H1 (cell line): ENCODE measurements at regions not wholly inside any gene's neighbourhood (a gene's known extent, or its start where the extent isn't known, plus 50 kb on each side); places are given as distances from the start of the nearest gene placed in this dataset.

Experiments used
- CTCF ChIA-PET: fragments of 300-600 bp; sonication (Branson Sonifier 250); formaldehyde crosslinking; loops from one replicate; lab custom pipeline; 2021; ENCODE audit not compliant: partially characterized antibody; lab: Charles Lee
- POLR2A ChIA-PET: fragments of 300-600 bp; sonication (Branson Sonifier 250); formaldehyde crosslinking; loops from one replicate; lab custom pipeline; 2021; ENCODE audit warnings: inconsistent platforms; ENCODE audit not compliant: partially characterized antibody; lab: Charles Lee
- DNase-seq, 2 experiments: peaks; one replicate each; pipeline versions ENCODE4 v3.0.0 to v3.0.0-alpha.2; 2010 to 2022; ENCODE audit warnings: low spot score in 2 of 2, low read depth in 1 of 2, mixed read lengths in 1 of 2
- FAIRE-seq: peaks from 2 replicates; lab custom pipeline; 2011; peaks lifted over from hg19 to GRCh38; lab: Jason Lieb, UNC
- H2AFZ ChIP-seq: 2 replicates; pipeline ENCODE4 v1.8.1; 2012; ENCODE audit warnings: low read length, inconsistent platforms
- H2AK5ac ChIP-seq: 2 replicates; pipeline ENCODE4 v1.6.1; 2013; ENCODE audit warnings: low read depth, low read length
- H2BK120ac ChIP-seq: replicated peaks from 2 replicates; pipeline ENCODE3; 2013; ENCODE audit warnings: low read depth, low read length, inconsistent platforms
- H2BK12ac ChIP-seq: 2 replicates; pipeline ENCODE4 v1.6.1; 2013; ENCODE audit warnings: low read depth, low read length
- H2BK15ac ChIP-seq: 2 replicates; pipeline ENCODE4 v1.6.1; 2013; ENCODE audit warnings: low read length
- H2BK20ac ChIP-seq: 2 replicates; pipeline ENCODE4 v1.6.1; 2013; ENCODE audit warnings: low read length
- H2BK5ac ChIP-seq: 2 replicates; pipeline ENCODE4 v1.6.1; 2013; ENCODE audit warnings: low read depth, low read length
- H3K14ac ChIP-seq: 2 replicates; pipeline ENCODE4 v1.6.1; 2013; ENCODE audit warnings: inconsistent platforms; ENCODE audit not compliant: insufficient read length
- H3K18ac ChIP-seq: 2 replicates; pipeline ENCODE4 v1.6.1; 2013; ENCODE audit warnings: low read length; ENCODE audit errors: extremely low read depth
- H3K23ac ChIP-seq: 2 replicates; pipeline ENCODE4 v1.6.1; 2013; ENCODE audit warnings: inconsistent platforms; ENCODE audit not compliant: insufficient read length
- H3K23me2 ChIP-seq: 2 replicates; pipeline ENCODE4 v1.6.1; 2013; ENCODE audit warnings: low read depth, low read length
- H3K27ac ChIP-seq: 2 replicates; pipeline ENCODE4 v1.6.1; 2011; ENCODE audit warnings: low read depth, low read length, inconsistent platforms
- H3K27me3 ChIP-seq, 4 experiments: replicated peaks in 1 of 4; 1 replicate in 1 of 4; 2 replicates in 3 of 4; pipeline versions ENCODE4 v1.6.1 to v1.8.1; 2011 to 2013; ENCODE audit warnings: low read length in 3 of 4, mild to moderate bottlenecking in 3 of 4, inconsistent platforms in 2 of 4, mixed read lengths in 2 of 4, moderate library complexity in 1 of 4; ENCODE audit not compliant: control insufficient read depth in 3 of 4, insufficient read depth in 3 of 4; ENCODE audit errors: extremely low read depth in 1 of 4
- H3K36me3 ChIP-seq, 4 experiments: 2 replicates each; pipeline versions ENCODE4 v1.6.1 to v1.8.1; 2011 to 2013; ENCODE audit warnings: mild to moderate bottlenecking in 4 of 4, low read length in 3 of 4, moderate library complexity in 2 of 4, control low read depth in 1 of 4, inconsistent platforms in 1 of 4; ENCODE audit not compliant: insufficient read depth in 4 of 4, control insufficient read depth in 2 of 4
- H3K4ac ChIP-seq: replicated peaks from 2 replicates; pipeline ENCODE3; 2013; ENCODE audit warnings: low read length, low read depth, mixed read lengths, inconsistent platforms; ENCODE audit not compliant: insufficient read length
- H3K4me1 ChIP-seq, 4 experiments: replicated peaks in 1 of 4; 1 replicate in 1 of 4; 2 replicates in 3 of 4; pipeline versions ENCODE4 v1.6.1 to v1.8.1; 2011 to 2013; ENCODE audit warnings: low read length in 3 of 4, inconsistent platforms in 2 of 4, mixed read lengths in 1 of 4; ENCODE audit not compliant: insufficient read depth in 4 of 4, control insufficient read depth in 3 of 4
- H3K4me2 ChIP-seq, 2 experiments: 2 replicates each; pipeline versions ENCODE4 v1.6.1 to v1.8.1; 2011 to 2013; ENCODE audit warnings: low read depth in 2 of 2, low read length in 2 of 2, control low read depth in 1 of 2, inconsistent platforms in 1 of 2, mild to moderate bottlenecking in 1 of 2; ENCODE audit not compliant: insufficient read depth in 1 of 2
- H3K4me3 ChIP-seq, 4 experiments: fragments of 200-600, 300-600 bp in 1 of 4; sonication (generic), shearing (Covaris generic), sonication (Bioruptor Twin) in 1 of 4; 2 replicates each; pipeline versions ENCODE4 v1.5.1 to v1.8.1; 2011 to 2016; ENCODE audit warnings: low read length in 4 of 4, low read depth in 3 of 4, control low read depth in 2 of 4, inconsistent platforms in 2 of 4, mild to moderate bottlenecking in 2 of 4, mixed read lengths in 1 of 4, moderate library complexity in 1 of 4; ENCODE audit not compliant: insufficient read depth in 2 of 4; ENCODE audit errors: extremely low read depth in 1 of 4
- H3K56ac ChIP-seq: replicated peaks from 2 replicates; pipeline ENCODE3; 2013; ENCODE audit warnings: low read depth, mild to moderate bottlenecking, mixed read lengths, low read length, inconsistent platforms; ENCODE audit not compliant: insufficient read length
- H3K79me1 ChIP-seq: 2 replicates; pipeline ENCODE4 v1.6.1; 2013; ENCODE audit warnings: low read depth, low read length, control low read depth
- H3K79me2 ChIP-seq, 2 experiments: 2 replicates each; pipeline versions ENCODE4 v1.6.1 to v1.8.1; 2012 to 2013; ENCODE audit warnings: low read length in 2 of 2, mild to moderate bottlenecking in 2 of 2, inconsistent platforms in 1 of 2; ENCODE audit not compliant: insufficient read depth in 2 of 2, control insufficient read depth in 1 of 2
- H3K9ac ChIP-seq, 4 experiments: replicated peaks in 1 of 4; 1 replicate in 1 of 4; 2 replicates in 3 of 4; pipeline versions ENCODE4 v1.6.1 to v1.8.1; 2011 to 2013; ENCODE audit warnings: low read depth in 3 of 4, low read length in 3 of 4, control low read depth in 2 of 4, mild to moderate bottlenecking in 2 of 4, moderate library complexity in 2 of 4, inconsistent platforms in 1 of 4; ENCODE audit errors: extremely low read depth in 1 of 4
- H3K9me3 ChIP-seq, 2 experiments: 2 replicates each; pipeline versions ENCODE4 v1.6.1 to v1.8.1; 2012 to 2013; ENCODE audit warnings: mild to moderate bottlenecking in 2 of 2, moderate library complexity in 2 of 2, control low read depth in 1 of 2, inconsistent platforms in 1 of 2, low read depth in 1 of 2, low read length in 1 of 2, mixed read lengths in 1 of 2; ENCODE audit not compliant: insufficient read depth in 2 of 2
- H4K20me1 ChIP-seq, 2 experiments: replicated peaks in 1 of 2; 2 replicates each; pipeline versions ENCODE3 to v1.8.1; 2011 to 2013; ENCODE audit warnings: inconsistent platforms in 2 of 2, low read length in 2 of 2, mild to moderate bottlenecking in 1 of 2; ENCODE audit not compliant: insufficient read depth in 2 of 2, control insufficient read depth in 1 of 2
- H4K5ac ChIP-seq: 2 replicates; pipeline ENCODE4 v1.6.1; 2013; ENCODE audit warnings: low read length, low read depth, mixed read lengths, inconsistent platforms; ENCODE audit not compliant: insufficient read length
- H4K8ac ChIP-seq: 2 replicates; pipeline ENCODE4 v1.8.0; 2013; ENCODE audit warnings: mild to moderate bottlenecking, moderate library complexity, low read length, inconsistent platforms; ENCODE audit not compliant: insufficient read depth; ENCODE audit errors: extremely low read depth
- H4K91ac ChIP-seq: replicated peaks from 2 replicates; pipeline ENCODE3; 2013; ENCODE audit warnings: low read length, mixed read lengths, inconsistent platforms; ENCODE audit not compliant: insufficient read length
- BRCA1 ChIP-seq: IDR thresholded peaks from 2 replicates; pipeline ENCODE4 v1.6.1; 2012; ENCODE audit warnings: low read depth, low read length, improper control_type of control experiment
- EGR1 ChIP-seq: IDR thresholded peaks from 2 replicates; pipeline ENCODE4 v1.6.1; 2011; ENCODE audit warnings: low read depth, low read length, borderline replicate concordance
- EP300 ChIP-seq, 2 experiments: IDR thresholded peaks; 1 replicate in 1 of 2; 2 replicates in 1 of 2; pipeline ENCODE4 v1.6.1; 2011 to 2012; ENCODE audit warnings: low read depth in 2 of 2, low read length in 2 of 2, mild to moderate bottlenecking in 2 of 2, borderline replicate concordance in 1 of 2, inconsistent platforms in 1 of 2, moderate library complexity in 1 of 2
- FOSL1 ChIP-seq: IDR thresholded peaks from 2 replicates; pipeline ENCODE4 v1.6.1; 2011; ENCODE audit warnings: mild to moderate bottlenecking, low read depth, low read length, moderate library complexity; ENCODE audit not compliant: insufficient read depth
- KDM4A ChIP-seq: IDR thresholded peaks from one replicate; pipeline ENCODE4 v1.7.1; 2012; ENCODE audit warnings: low read depth, mild to moderate bottlenecking, moderate library complexity, low read length, inconsistent platforms; ENCODE audit not compliant: severe bottlenecking
- MAFK ChIP-seq: IDR thresholded peaks from 2 replicates; pipeline ENCODE4 v1.6.1; 2012; ENCODE audit warnings: low read depth, mild to moderate bottlenecking, improper control_type of control experiment, low read length
- POLR2A ChIP-seq, 2 experiments: IDR thresholded peaks; 1 replicate in 1 of 2; 2 replicates in 1 of 2; pipeline ENCODE4 v1.6.1; 2011; ENCODE audit warnings: low read depth in 2 of 2, low read length in 2 of 2, mild to moderate bottlenecking in 2 of 2; ENCODE audit errors: control extremely low read depth in 1 of 2
- RNF2 ChIP-seq: fragments of 200-900, 300-1000 bp; sonication (generic); IDR thresholded peaks from 2 replicates; pipeline ENCODE4 v1.7.1; 2016; ENCODE audit warnings: borderline replicate concordance, low read depth, mild to moderate bottlenecking, antibody characterized with exemption, low read length; ENCODE audit not compliant: poor library complexity, severe bottlenecking; ENCODE audit errors: missing control alignments
- RXRA ChIP-seq: IDR thresholded peaks from 2 replicates; pipeline ENCODE4 v1.6.1; 2011; ENCODE audit warnings: low read depth, mild to moderate bottlenecking, low read length, moderate library complexity; ENCODE audit not compliant: insufficient read depth
- SAP30 ChIP-seq: fragments of 300-600 bp; sonication (generic); IDR thresholded peaks from 2 replicates; pipeline ENCODE4 v1.7.1; 2012; ENCODE audit warnings: low read length, moderate library complexity, mild to moderate bottlenecking, inconsistent platforms; ENCODE audit not compliant: insufficient read depth, insufficient replicate concordance
- SIN3A ChIP-seq, 2 experiments: IDR thresholded peaks in 1 of 2; conservative IDR thresholded peaks in 1 of 2; 2 replicates each; pipeline ENCODE4 v1.6.1; 2011 to 2012; ENCODE audit warnings: low read length in 2 of 2, improper control_type of control experiment in 1 of 2, low read depth in 1 of 2, mild to moderate bottlenecking in 1 of 2
- SIX5 ChIP-seq: IDR thresholded peaks from 2 replicates; pipeline ENCODE4 v1.6.1; 2011; ENCODE audit warnings: mild to moderate bottlenecking, low read depth, low read length
- SP4 ChIP-seq: IDR thresholded peaks from 2 replicates; pipeline ENCODE4 v1.6.1; 2012; ENCODE audit warnings: low read length, inconsistent platforms
- SUZ12 ChIP-seq: fragments of 200-600 bp; sonication (generic); IDR thresholded peaks from 2 replicates; pipeline ENCODE4 v1.6.1; 2012; ENCODE audit warnings: mild to moderate bottlenecking, inconsistent platforms, low read length, moderate library complexity, mixed read lengths
- TCF12 ChIP-seq: IDR thresholded peaks from 2 replicates; pipeline ENCODE4 v1.6.1; 2011; ENCODE audit warnings: low read depth, mild to moderate bottlenecking, low read length
- ZNF274 ChIP-seq: IDR thresholded peaks from 2 replicates; pipeline ENCODE4 v1.7.0; 2012; ENCODE audit warnings: low read length, borderline replicate concordance; ENCODE audit errors: extremely low read depth

DNA sequence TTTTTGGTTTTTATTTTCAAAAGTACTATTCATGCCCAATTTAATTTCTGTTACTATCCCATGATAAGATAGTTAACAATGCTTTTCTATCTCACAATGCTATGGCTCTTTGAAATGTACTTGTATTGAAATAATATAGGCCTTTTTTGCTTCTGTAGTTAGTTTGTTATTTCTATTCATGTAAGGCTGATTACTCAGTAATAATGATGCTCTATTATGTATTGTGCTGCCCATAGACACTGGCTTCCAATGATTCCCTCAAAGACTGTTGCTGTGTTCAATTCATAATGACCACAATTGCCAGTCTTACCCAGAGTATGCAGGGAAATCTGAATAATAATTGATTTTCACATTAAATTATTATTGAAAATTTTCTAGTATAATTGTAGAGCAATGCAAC lies 155.5 kb upstream of the POT1 start:
- no peaks in the 10 kb centered on the region for H3K79me2 ChIP-seq
- no peak overlapping the region for H3K56ac ChIP-seq
- H4K8ac ChIP-seq = no peak overlapping the region
- no peaks in the 10 kb centered on the region for H4K20me1 ChIP-seq
- no peak overlapping the region for H3K4me3 ChIP-seq
- CTCF ChIA-PET = no interaction called here
- no peaks in the 10 kb centered on the region for H3K4me1 ChIP-seq
- no peaks in the 10 kb centered on the region for H3K79me1 ChIP-seq
- FAIRE-seq (no peak), DNase-seq (no peak)
- H2BK5ac ChIP-seq = no peak overlapping the region
- H2BK20ac ChIP-seq = no peak overlapping the region
- no peak overlapping the region for H3K4ac ChIP-seq
- no peaks in the 10 kb centered on the region for H3K9me3 ChIP-seq
- H3K14ac ChIP-seq = no peak overlapping the region
- no peak overlapping the region for H3K9ac ChIP-seq
- no peak overlapping the region for H3K27ac ChIP-seq
- no peaks in the 10 kb centered on the region for H3K27me3 ChIP-seq
- H2BK12ac ChIP-seq = no peak overlapping the region
- no peak overlapping the region for H4K5ac ChIP-seq
- H2BK15ac ChIP-seq = no peak overlapping the region
- no peak overlapping the region for H2AFZ ChIP-seq
- H3K4me2 ChIP-seq = no peak overlapping the region
- no peak overlapping the region for H3K23ac ChIP-seq
- no peaks in the 10 kb centered on the region for H3K36me3 ChIP-seq
- no peak overlapping the region for H2AK5ac ChIP-seq
- no peaks in the 10 kb centered on the region for H3K23me2 ChIP-seq
- no peak overlapping the region for H2BK120ac ChIP-seq
- POLR2A ChIA-PET = no interaction called here
- no peak overlapping the region for H4K91ac ChIP-seq
- H3K18ac ChIP-seq = no peak overlapping the region
- no peak for TF ChIP-seq BRCA1
- TF ChIP-seq TCF12 = no peak
- no peak for TF ChIP-seq ZNF274
- TF ChIP-seq RXRA = no peak
- TF ChIP-seq SIX5 = no peak
- TF ChIP-seq SAP30 = no peak
- TF ChIP-seq EP300 (IDR thresholded peaks at IDR 0.05; ENCODE audit: borderline replicate concordance in 1 of 2, low read depth in 2 of 2, low read length in 2 of 2) = no peak
- no peak for TF ChIP-seq POLR2A (IDR thresholded peaks at IDR 0.05; ENCODE audit: control extremely low read depth in 1 of 2, low read depth in 2 of 2, low read length in 2 of 2)
- no peak for TF ChIP-seq SP4
- no peak for TF ChIP-seq EGR1
- TF ChIP-seq KDM4A = no peak
- no peak for TF ChIP-seq SUZ12
- TF ChIP-seq SIN3A (conservative IDR thresholded peaks at IDR 0.05 in 1 of 2, IDR thresholded peaks at IDR 0.05 in 1 of 2; ENCODE audit: low read depth in 1 of 2, low read length in 2 of 2) = no peak
- no peak for TF ChIP-seq FOSL1
- TF ChIP-seq MAFK = no peak
- no peak for TF ChIP-seq RNF2
